Omental fat pad (tissue), 3 donors: ENCODE measurements at regions not wholly inside any gene's neighbourhood (a gene's known extent, or its start where the extent isn't known, plus 50 kb on each side); places are given as distances from the start of the nearest gene placed in this dataset.

Experiments
- ATAC-seq: fragments of 150-250 bp; one replicate; pipeline ENCODE4 v1.9.1; 2016; ENCODE audit warnings: mild to moderate bottlenecking, moderate library complexity; ENCODE audit not compliant: low FRiP score
- DNase-seq: peaks from one replicate; pipeline ENCODE4 v3.0.0-alpha.2; 2019; ENCODE audit warnings: low spot score
- CTCF ChIP-seq, 3 donors: fragments of 450-650 bp; IDR thresholded peaks; one replicate each; pipeline ENCODE4 v1.5.1; 2016 to 2017; ENCODE audit warnings: antibody characterized with exemption in 3 of 3, mild to moderate bottlenecking in 3 of 3, moderate library complexity in 2 of 3

- DNase-seq = no peak
- TF ChIP-seq CTCF (IDR thresholded peaks at IDR 0.05) = no peak
- no peak for ATAC-seq
Observed at GRCh38 chr3:31439890-31440750, 92.6 kb upstream of the STT3B start.

- no peak for TF ChIP-seq CTCF (IDR thresholded peaks at IDR 0.05)
- no peak for ATAC-seq
Observed at GRCh38 chr3:31440878-31441277, 91.8 kb upstream of the STT3B start.

GRCh38 chr3:31442755-31443154, 90.0 kb upstream of the STT3B start:
- DNase-seq = no peak
- ATAC-seq = no peak
- TF ChIP-seq CTCF (IDR thresholded peaks at IDR 0.05) = no peak

More at GRCh38 chr3:31440878-31441277, 91.8 kb upstream of the STT3B start:
- no peak for DNase-seq

GRCh38 chr3:31444220-31445142, 88.2 kb upstream of the STT3B start:
- TF ChIP-seq CTCF (IDR thresholded peaks at IDR 0.05) = no peak
- ATAC-seq (no peak), DNase-seq (no peak)

- DNase-seq (no peak), ATAC-seq (no peak)
- TF ChIP-seq CTCF (IDR thresholded peaks at IDR 0.05) = no peak
Observed at GRCh38 chr3:31445701-31446100, 87.0 kb upstream of the STT3B start.

- no peak for TF ChIP-seq CTCF (IDR thresholded peaks at IDR 0.05)
- no peak for ATAC-seq
- DNase-seq = no peak
Observed at GRCh38 chr3:31448035-31448881, 84.5 kb upstream of the STT3B start.
